ENCODE measurements at regions not wholly inside any gene's neighbourhood (a gene's known extent, or its start where the extent isn't known, plus 50 kb on each side); places are given as distances from the start of the nearest gene placed in this dataset.

DNA sequence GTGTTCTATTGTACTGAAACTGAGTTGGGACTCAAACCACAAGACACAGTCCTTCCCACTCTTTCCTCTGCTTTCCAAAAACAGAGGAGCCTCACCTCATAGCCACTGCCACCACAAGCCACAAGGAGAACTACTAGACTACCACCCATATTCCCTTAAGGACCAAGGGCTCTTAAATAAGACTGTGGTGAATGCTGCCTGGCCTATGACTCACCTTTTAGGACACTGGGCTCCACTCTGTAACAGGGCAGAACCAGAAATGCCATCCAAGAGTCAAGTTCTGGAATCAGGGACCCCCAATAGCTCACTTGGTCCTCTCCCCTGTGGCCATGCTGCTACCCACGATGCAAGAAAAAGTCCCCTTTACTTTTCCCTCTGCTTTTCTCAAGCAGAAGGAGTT is 851.4 kb downstream of the BCL11A start:
- no peaks in the 10 kb centered on the region for H3K4me1 Mint-ChIP-seq
- ATAC-seq (no peak), DNase-seq (no peak)
- Histone ChIP-seq H3K4me3 (ENCODE audit: low read length) (no peak overlapping the region), H3K27ac (ENCODE audit: low read depth, low read length) (no peak overlapping the region), H3K36me3 (ENCODE audit: control insufficient read depth in 2 of 3, insufficient read depth in 3 of 3, low read length in 3 of 3) (no peaks in the 10 kb centered on the region), H3K4me1 (ENCODE audit: control insufficient read depth in 2 of 2, insufficient read depth in 2 of 2, low read length in 2 of 2) (no peaks in the 10 kb centered on the region), H3K9me3 (ENCODE audit: control insufficient read depth in 2 of 3, low read length in 3 of 3) (no peaks in the 10 kb centered on the region), H3K27me3 (ENCODE audit: control insufficient read depth in 2 of 2, insufficient read depth in 2 of 2, low read length in 2 of 2) (no peaks in the 10 kb centered on the region)
- peaks cover 0 to 7% (median 0%) of the 10 kb centered on the region in 5 donors for H3K36me3 Mint-ChIP-seq
- H3K4me3 Mint-ChIP-seq = no peak overlapping the region
- ChIA-PET POLR2A (no interaction called here), CTCF (no interaction called here)
- H3K27ac Mint-ChIP-seq = no peak overlapping the region
- intact Hi-C loops (cut with micrococcal nuclease) = no loop called here
- H3K9me3 Mint-ChIP-seq = peaks cover 2 to 22% (median 6%) of the 10 kb centered on the region in 11 donors
- peaks cover 0 to 8% (median 0%) of the 10 kb centered on the region in 5 donors for H3K27me3 Mint-ChIP-seq

DNA sequence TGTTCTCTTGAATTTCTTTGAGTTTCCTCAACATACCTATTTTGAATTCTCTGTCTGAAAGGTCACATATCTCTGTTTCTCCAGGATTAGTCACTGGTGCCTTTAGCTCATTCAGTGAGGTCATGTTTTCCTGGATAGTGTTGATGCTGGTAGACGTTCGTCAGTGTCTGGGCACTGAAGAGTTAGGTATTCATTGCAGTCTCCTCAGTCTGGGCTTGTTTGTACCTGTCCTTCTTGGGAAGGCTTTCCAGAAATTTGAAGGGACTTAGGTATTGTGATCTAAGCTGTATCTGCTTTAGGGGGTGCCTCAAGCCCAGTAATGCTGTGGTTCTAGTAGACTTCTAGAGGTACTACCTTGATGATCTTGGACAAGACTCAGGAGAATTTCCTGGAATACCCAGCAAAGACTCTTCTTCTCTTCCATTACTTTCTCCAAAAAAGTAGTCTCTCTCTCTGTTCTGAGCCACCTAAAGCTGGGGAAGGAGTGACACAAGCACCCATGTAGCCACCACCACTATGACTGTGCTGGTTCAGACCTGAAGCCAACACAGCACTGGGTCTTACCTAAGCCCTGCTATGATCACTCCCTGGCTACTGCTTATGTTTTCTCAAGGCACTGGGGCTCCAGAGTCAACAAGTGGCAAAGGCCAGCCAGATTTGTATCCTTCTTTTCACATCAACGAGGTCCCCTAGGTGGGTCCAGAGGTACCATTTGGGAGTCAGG is 852.0 kb downstream of the BCL11A start:
- Histone ChIP-seq H3K36me3 (ENCODE audit: control insufficient read depth in 2 of 3, insufficient read depth in 3 of 3, low read length in 3 of 3) (no peaks in the 10 kb centered on the region), H3K27ac (ENCODE audit: low read depth, low read length) (no peak overlapping the region), H3K4me3 (ENCODE audit: low read length) (no peak overlapping the region), H3K9me3 (ENCODE audit: control insufficient read depth in 2 of 3, low read length in 3 of 3) (no peaks in the 10 kb centered on the region), H3K4me1 (ENCODE audit: control insufficient read depth in 2 of 2, insufficient read depth in 2 of 2, low read length in 2 of 2) (no peaks in the 10 kb centered on the region), H3K27me3 (ENCODE audit: control insufficient read depth in 2 of 2, insufficient read depth in 2 of 2, low read length in 2 of 2) (no peaks in the 10 kb centered on the region)
- POLR2A ChIA-PET = no interaction called here
- intact Hi-C loops (cut with micrococcal nuclease) = no loop called here
- peaks cover 0 to 8% (median 0%) of the 10 kb centered on the region in 5 donors for H3K27me3 Mint-ChIP-seq
- DNase-seq (no peak), ATAC-seq (no peak)
- peaks cover 0 to 7% (median 0%) of the 10 kb centered on the region in 5 donors for H3K36me3 Mint-ChIP-seq
- CTCF ChIA-PET = no interaction called here
- H3K9me3 Mint-ChIP-seq = peaks cover 2 to 22% (median 6%) of the 10 kb centered on the region in 11 donors
- H3K4me1 Mint-ChIP-seq = no peaks in the 10 kb centered on the region
- H3K27ac Mint-ChIP-seq = no peak overlapping the region
- H3K4me3 Mint-ChIP-seq = no peak overlapping the region

DNA sequence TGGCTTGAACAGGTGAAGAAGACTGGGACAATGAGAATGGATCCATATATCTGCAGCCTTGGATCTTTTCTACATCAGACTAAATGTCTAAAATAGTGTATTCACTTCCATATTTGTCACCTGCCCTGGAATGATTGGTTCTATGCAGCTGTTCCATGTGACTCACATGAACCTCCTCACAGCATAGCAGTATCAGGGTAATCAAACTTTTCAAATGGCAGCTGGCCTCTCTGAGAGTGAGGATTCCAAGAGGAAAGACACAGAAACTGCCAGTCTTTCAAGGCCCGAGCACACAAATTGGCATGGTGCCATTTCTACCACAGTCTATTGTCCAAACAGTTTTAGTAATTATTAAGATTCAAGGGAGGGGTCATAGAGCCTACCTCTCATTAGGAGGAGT is 859.3 kb downstream of the BCL11A start:
- intact Hi-C loops (cut with micrococcal nuclease) = no loop called here
- H3K36me3 Mint-ChIP-seq = no peaks in the 10 kb centered on the region
- H3K4me1 ChIP-seq (ENCODE audit: control insufficient read depth in 2 of 2, insufficient read depth in 2 of 2, low read length in 2 of 2) = no peaks in the 10 kb centered on the region
- no peaks in the 10 kb centered on the region for H3K4me1 Mint-ChIP-seq
- no peak for ATAC-seq
- H3K27me3 Mint-ChIP-seq = no peaks in the 10 kb centered on the region
- H3K36me3 ChIP-seq (ENCODE audit: control insufficient read depth in 2 of 3, insufficient read depth in 3 of 3, low read length in 3 of 3) = no peaks in the 10 kb centered on the region
- POLR2A ChIA-PET = no interaction called here
- no peak for DNase-seq
- no peak overlapping the region for H3K4me3 Mint-ChIP-seq
- H3K27ac Mint-ChIP-seq = no peak overlapping the region
- no peaks in the 10 kb centered on the region for H3K27me3 ChIP-seq (ENCODE audit: control insufficient read depth in 2 of 2, insufficient read depth in 2 of 2, low read length in 2 of 2)
- H3K9me3 Mint-ChIP-seq = peaks cover 0 to 12% (median 3%) of the 10 kb centered on the region in 11 donors
- H3K4me3 ChIP-seq (ENCODE audit: low read length) = no peak overlapping the region
- CTCF ChIA-PET = interaction anchor here (0.5 kb wide), 1 partner anchor 1418 kb away, joined by 3 read pairs; no protein-coding TSS in a partner anchor
- no peaks in the 10 kb centered on the region for H3K9me3 ChIP-seq (ENCODE audit: control insufficient read depth in 2 of 3, low read length in 3 of 3)
- no peak overlapping the region for H3K27ac ChIP-seq (ENCODE audit: low read depth, low read length)

DNA sequence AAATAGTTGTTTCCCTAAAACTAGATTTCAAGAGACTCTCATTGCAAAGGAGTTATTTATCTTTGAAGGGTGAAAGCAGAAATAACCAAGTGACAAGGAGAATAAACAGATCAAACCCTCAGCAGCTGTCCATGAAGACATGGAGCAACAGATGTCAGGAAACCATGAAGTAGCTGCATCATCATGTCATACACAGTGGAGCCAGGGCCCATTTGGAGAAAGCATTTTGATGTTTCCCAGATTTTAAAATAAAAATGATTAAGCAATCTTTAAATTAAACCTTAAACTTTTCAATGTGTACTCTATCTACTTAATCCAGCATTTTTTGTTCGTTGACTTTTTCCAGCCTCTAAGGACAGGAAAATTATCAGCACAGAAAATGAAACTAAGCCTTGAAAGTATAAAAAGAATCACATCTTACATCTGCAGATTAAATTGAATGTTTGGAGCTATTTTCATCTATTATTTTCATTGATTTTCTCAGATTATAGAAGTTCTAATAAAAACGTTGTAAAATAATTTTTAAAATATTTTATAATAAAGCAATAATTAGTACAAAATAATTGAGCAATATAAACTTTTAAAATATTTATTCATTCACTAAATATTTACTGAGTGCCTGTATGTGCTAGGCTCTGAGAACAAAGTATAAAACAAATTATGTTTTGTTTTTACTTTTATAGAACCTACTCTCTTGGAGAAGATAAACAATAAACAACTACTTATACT is 860.1 kb downstream of the BCL11A start:
- CTCF ChIA-PET = interaction anchor here (0.5 kb wide), 1 partner anchor 1419 kb away, joined by 3 read pairs; no protein-coding TSS in a partner anchor
- no peaks in the 10 kb centered on the region for H3K27me3 Mint-ChIP-seq
- POLR2A ChIA-PET = no interaction called here

DNA sequence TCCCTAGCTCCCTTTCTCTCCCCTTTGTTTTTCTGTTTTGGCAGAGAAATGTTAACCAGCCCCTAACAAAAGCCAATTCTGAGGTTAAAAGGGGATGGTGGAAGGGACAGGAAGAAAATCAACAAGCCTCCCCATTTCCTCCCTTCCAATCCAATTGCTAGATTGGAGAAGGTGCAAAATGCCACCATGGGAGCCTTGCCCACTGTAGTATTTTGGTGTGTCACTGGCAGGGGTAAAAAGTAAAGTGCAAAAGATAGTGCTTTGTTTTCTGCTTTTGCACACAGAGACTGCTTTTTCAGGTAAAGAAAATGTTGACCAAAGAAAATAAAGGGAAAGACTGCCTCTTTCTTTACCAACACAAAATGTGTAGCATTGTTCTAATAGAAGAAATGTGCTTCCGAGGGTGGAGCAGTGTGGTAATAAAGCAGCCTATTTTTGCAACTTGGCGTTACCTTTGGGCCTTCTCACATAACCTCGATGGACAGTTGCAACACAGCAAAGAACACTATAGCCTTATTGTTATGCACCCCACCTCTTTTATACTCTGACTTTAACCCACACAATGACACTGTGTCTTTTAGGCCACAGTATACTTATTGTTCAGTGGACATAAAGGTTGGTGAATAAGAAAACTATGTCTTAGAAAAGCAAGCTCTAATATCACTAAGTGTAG is 861.8 kb downstream of the BCL11A start:
- Histone ChIP-seq H3K27ac (ENCODE audit: low read depth, low read length) (no peak overlapping the region), H3K27me3 (ENCODE audit: control insufficient read depth in 2 of 2, insufficient read depth in 2 of 2, low read length in 2 of 2) (no peaks in the 10 kb centered on the region), H3K9me3 (ENCODE audit: control insufficient read depth in 2 of 3, low read length in 3 of 3) (no peaks in the 10 kb centered on the region), H3K4me1 (ENCODE audit: control insufficient read depth in 2 of 2, insufficient read depth in 2 of 2, low read length in 2 of 2) (no peaks in the 10 kb centered on the region), H3K36me3 (ENCODE audit: control insufficient read depth in 2 of 3, insufficient read depth in 3 of 3, low read length in 3 of 3) (no peaks in the 10 kb centered on the region), H3K4me3 (ENCODE audit: low read length) (no peak overlapping the region)
- H3K9me3 Mint-ChIP-seq = peaks cover 0 to 17% (median 5%) of the 10 kb centered on the region in 11 donors
- DNase-seq (no peak), ATAC-seq (no peak)
- ChIA-PET POLR2A (no interaction called here), CTCF (no interaction called here)
- H3K27me3 Mint-ChIP-seq = peaks cover 0 to 4% (median 0%) of the 10 kb centered on the region in 5 donors
- intact Hi-C loops (cut with micrococcal nuclease) = no loop called here
- no peaks in the 10 kb centered on the region for H3K4me1 Mint-ChIP-seq
- H3K27ac Mint-ChIP-seq = no peak overlapping the region
- no peak overlapping the region for H3K4me3 Mint-ChIP-seq
- no peaks in the 10 kb centered on the region for H3K36me3 Mint-ChIP-seq

More for the DNA sequence above, 860.1 kb downstream of the BCL11A start:
- no peak overlapping the region for H3K4me3 ChIP-seq (ENCODE audit: low read length)
- H3K9me3 Mint-ChIP-seq = peaks cover 0 to 12% (median 4%) of the 10 kb centered on the region in 11 donors
- no peak overlapping the region for H3K4me3 Mint-ChIP-seq
- no peak overlapping the region for H3K27ac Mint-ChIP-seq
- DNase-seq = no peak
- intact Hi-C loops (cut with micrococcal nuclease) = no loop called here
- H3K9me3 ChIP-seq (ENCODE audit: control insufficient read depth in 2 of 3, low read length in 3 of 3) = no peaks in the 10 kb centered on the region
- no peaks in the 10 kb centered on the region for H3K36me3 ChIP-seq (ENCODE audit: control insufficient read depth in 2 of 3, insufficient read depth in 3 of 3, low read length in 3 of 3)
- H3K36me3 Mint-ChIP-seq = no peaks in the 10 kb centered on the region
- no peaks in the 10 kb centered on the region for H3K4me1 Mint-ChIP-seq
- no peak for ATAC-seq
- H3K27me3 ChIP-seq (ENCODE audit: control insufficient read depth in 2 of 2, insufficient read depth in 2 of 2, low read length in 2 of 2) = no peaks in the 10 kb centered on the region
- H3K27ac ChIP-seq (ENCODE audit: low read depth, low read length) = no peak overlapping the region
- no peaks in the 10 kb centered on the region for H3K4me1 ChIP-seq (ENCODE audit: control insufficient read depth in 2 of 2, insufficient read depth in 2 of 2, low read length in 2 of 2)

DNA sequence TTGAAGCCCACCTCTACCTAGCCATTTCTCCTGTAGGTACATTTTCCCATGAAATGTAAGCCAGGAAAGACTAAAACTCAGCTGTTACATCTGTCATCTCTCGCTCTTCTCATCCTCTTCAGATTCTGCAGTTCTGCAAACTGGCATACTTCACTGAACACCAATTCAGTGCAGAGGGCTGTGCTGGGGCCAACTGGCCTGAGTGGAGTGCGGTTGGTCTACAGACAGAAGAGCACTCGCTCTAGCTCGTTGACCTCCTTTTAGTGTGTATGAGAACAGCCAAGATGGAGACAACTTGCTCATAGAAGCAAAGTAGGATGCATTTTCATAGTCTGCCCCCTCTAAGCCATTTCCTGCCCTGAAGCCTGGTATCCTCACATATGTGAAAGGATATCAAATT is 862.6 kb downstream of the BCL11A start:
- no peak overlapping the region for H3K27ac ChIP-seq (ENCODE audit: low read depth, low read length)
- Mint-ChIP-seq H3K4me1 (no peaks in the 10 kb centered on the region), H3K9me3 (peaks cover 0 to 19% (median 5%) of the 10 kb centered on the region in 11 donors), H3K27ac (no peak overlapping the region), H3K36me3 (no peaks in the 10 kb centered on the region), H3K27me3 (peaks cover 0 to 10% (median 3%) of the 10 kb centered on the region in 5 donors), H3K4me3 (no peak overlapping the region)
- no peaks in the 10 kb centered on the region for H3K27me3 ChIP-seq (ENCODE audit: control insufficient read depth in 2 of 2, insufficient read depth in 2 of 2, low read length in 2 of 2)
- ChIA-PET CTCF (no interaction called here), POLR2A (no interaction called here)
- ATAC-seq (no peak), DNase-seq (no peak)
- intact Hi-C loops (cut with micrococcal nuclease) = no loop called here
- no peak overlapping the region for H3K4me3 ChIP-seq (ENCODE audit: low read length)
- H3K9me3 ChIP-seq (ENCODE audit: control insufficient read depth in 2 of 3, low read length in 3 of 3) = no peaks in the 10 kb centered on the region
- H3K4me1 ChIP-seq (ENCODE audit: control insufficient read depth in 2 of 2, insufficient read depth in 2 of 2, low read length in 2 of 2) = no peaks in the 10 kb centered on the region
- H3K36me3 ChIP-seq (ENCODE audit: control insufficient read depth in 2 of 3, insufficient read depth in 3 of 3, low read length in 3 of 3) = no peaks in the 10 kb centered on the region

All from naive thymus-derived CD4-positive, alpha-beta T cell (primary cell).